ENCODE measurements at regions not wholly inside any gene's neighbourhood (a gene's known extent, or its start where the extent isn't known, plus 50 kb on each side); places are given as distances from the start of the nearest gene placed in this dataset.

DNA sequence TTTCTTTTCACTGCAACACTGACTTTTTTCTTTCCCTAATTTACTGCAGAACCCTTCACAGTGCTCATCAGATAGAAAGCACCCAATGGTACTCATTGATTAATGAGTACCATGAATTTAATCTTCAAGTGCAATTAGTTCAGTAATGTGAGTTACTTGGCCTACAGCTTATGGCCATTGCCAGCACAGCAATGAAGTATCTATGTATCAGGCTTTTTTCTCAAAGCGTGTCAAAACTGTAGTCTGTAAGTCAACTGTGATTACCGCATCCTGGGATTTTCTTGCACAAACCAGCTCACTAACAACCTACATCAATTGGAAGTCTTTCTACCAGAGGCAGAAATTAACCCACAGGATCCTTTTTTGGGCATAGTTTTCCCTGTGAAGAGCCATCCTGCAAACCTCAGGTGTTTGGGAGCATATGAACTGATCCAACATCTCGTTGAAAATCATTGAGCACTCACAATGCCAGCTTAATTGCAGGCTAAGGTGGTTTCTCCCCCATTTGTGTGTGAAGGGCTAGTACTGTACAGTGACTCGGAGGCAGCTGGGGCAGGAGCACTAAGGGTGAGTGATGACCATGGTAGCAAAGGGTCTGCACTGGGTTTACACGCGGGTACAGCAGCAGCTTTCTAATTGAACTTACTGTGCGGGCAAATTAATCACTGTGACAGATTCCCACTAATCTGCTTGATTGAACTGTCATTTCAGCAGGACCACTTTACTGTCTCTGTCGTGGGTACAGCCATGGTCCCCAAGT lies 619.3 kb downstream of the SNAPC1 start:
- no peak for DNase-seq (ENCODE audit: low read depth)

- no peak for DNase-seq (ENCODE audit: low read depth)
These were observed 636.1 kb downstream of the KCNH5 start for GRCh38 chr14:62409169-62409568.

GRCh38 chr14:62409626-62410300 lies 635.5 kb downstream of the KCNH5 start:
- DNase-seq (ENCODE audit: low read depth), result no peak

GRCh38 chr14:62420847-62421246 lies 624.4 kb downstream of the KCNH5 start:
- no peak for DNase-seq (ENCODE audit: low read depth)

DNA sequence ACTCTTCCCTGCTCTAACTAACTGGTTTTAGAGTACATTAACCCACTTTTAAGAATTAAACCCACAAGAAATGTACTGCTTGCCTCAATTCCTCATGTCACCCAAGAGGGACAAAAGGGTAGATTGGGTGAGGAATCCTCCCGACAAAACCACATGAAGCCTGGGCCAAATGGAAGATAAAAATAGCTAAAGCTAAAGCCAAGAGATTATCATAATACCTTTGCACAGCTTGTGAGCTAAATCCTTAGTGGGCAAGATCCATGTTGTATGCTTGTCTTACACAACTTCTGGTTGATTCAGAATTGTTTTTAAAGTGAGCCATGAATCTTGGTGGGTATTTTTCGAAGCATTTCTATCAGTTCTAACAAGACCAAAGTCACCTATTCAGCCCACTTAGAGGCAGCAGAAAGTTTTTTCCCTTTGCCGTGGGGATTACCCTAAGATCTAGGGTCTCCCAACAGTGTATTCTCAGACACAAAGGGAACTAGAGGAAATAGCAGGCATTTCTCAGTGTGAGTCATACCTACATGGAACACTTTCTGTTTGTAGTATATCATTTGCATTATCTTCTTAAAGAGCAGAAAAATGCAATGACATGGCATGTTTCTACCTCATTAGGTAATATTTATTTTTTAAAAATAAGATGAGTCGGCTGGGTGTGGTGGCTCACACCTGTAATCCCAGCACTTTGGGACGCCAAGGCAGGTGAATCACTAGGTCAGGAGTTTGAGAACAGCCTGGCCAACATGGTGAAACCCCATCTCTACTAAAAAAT lies 616.6 kb downstream of the KCNH5 start:
- no peak for DNase-seq (ENCODE audit: low read depth)

- DNase-seq (ENCODE audit: low read depth), result no peak
These were observed 615.6 kb downstream of the KCNH5 start for GRCh38 chr14:62429683-62430082.

DNA sequence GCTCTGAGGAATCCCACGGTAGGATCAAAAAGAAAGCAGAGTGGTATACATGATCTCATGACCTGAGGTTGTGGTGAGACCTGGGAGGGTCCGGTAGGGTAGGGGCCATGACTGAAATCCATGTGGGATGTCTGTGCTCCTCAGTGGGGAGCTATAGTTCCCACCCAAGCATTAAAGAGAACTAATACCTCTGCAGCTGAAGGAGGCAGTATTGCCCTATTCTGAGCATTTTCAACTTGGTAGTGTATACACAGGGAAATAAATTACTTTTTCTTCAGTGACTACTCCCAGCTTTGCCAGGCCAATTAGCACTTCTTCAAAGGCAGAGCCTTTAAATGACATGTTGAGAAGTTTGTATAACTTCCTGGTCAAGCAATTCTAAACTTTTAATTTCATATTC lies 613.8 kb downstream of the KCNH5 start:
- no peak for DNase-seq (ENCODE audit: low read depth)

DNA sequence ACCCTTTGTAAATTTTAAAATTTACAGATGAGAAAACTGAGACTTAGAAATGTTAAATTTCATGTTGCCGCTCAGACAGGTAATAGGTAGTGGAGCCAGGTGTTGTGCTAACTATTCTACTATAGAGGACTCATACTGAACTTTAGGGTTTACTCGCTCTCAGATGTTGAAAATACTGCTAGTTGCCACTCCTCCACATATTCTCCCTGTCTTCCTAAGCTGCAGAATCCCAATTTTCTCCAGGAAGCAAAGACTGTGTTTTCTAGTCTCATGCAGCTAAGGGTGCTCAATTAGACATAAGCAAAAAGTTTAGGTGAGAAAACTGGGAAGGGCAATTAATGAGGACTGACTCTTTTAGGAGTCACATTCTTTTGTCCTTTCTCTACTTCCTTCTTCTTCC lies 612.3 kb downstream of the KCNH5 start:
- DNase-seq (ENCODE audit: low read depth), result no peak

- DNase-seq (ENCODE audit: low read depth), result no peak
These were observed 609.0 kb downstream of the KCNH5 start for GRCh38 chr14:62436261-62436660.

- DNase-seq (ENCODE audit: low read depth), result no peak
These were observed 606.0 kb downstream of the KCNH5 start for GRCh38 chr14:62439210-62439609.

- no peak for DNase-seq (ENCODE audit: low read depth)
These were observed 601.5 kb downstream of the KCNH5 start for GRCh38 chr14:62443796-62444195.

DNA sequence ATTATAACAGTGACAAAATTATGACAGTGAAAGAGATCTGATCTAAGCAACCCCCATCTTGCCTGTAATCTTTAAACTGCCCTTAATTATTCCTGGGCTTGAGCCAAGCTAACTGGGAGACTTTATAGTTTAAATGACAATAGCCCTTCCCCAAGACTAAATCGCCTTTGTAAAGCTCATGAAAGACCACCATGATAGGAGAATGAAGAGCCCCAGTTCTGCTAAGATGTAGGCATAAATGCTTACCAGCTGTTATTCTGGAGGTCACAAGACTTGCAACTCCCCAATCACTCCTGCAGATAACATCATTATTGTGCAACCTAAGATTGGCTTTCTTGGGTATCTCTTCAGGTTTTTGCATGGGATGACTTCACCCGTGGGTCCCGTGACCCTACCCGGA lies 599.7 kb downstream of the KCNH5 start:
- DNase-seq (ENCODE audit: low read depth), result no peak

- no peak for DNase-seq (ENCODE audit: low read depth)
These were observed 594.0 kb downstream of the KCNH5 start for GRCh38 chr14:62451221-62451620.

GRCh38 chr14:62453226-62453625 lies 592.0 kb downstream of the KCNH5 start:
- no peak for DNase-seq (ENCODE audit: low read depth)

DNA sequence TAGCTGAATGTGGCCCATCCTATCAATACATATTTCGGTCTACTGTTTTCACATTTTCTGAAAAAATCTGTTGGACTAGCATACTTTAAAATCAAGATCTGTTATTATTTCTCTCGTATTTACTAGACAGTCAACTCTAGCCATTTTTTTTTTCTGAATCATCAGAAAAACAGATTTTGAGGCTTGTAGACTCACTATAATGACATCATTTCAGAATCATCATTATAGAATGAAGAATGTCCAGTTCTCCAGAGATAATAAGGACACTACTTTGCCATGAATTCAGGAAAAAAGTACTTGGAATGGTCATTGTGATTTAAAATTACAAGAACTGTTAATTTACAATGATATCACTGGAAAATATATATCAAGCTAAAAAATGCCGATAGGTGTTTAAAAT lies 589.8 kb downstream of the KCNH5 start:
- no peak for DNase-seq (ENCODE audit: low read depth)

DNA sequence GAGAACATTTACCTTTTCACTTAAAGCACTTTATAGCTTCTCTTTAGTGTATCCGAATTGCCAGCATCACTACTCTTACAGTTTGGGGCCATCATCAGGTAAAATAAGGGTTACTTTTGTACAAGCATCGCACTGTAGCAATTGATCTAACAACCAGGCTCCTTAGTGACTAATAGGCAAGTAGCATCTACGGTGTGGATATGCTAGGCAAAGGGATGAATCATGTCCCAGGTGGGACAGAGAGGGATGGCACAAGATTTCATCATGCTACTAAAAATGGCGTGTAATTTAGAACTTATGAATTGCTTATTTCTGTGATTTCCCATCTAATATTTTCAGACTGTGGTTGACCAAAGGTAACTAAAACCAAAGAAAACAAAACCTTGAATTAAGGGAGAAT lies 582.3 kb downstream of the KCNH5 start:
- DNase-seq (ENCODE audit: low read depth), result no peak

GRCh38 chr14:62468946-62469345 lies 576.3 kb downstream of the KCNH5 start:
- no peak for DNase-seq (ENCODE audit: low read depth)

GRCh38 chr14:62470935-62471334 lies 574.3 kb downstream of the KCNH5 start:
- no peak for DNase-seq (ENCODE audit: low read depth)

GRCh38 chr14:62491146-62491545 lies 554.1 kb downstream of the KCNH5 start:
- no peak for DNase-seq (ENCODE audit: low read depth)

- no peak for DNase-seq (ENCODE audit: low read depth)
These were observed 547.5 kb downstream of the KCNH5 start for GRCh38 chr14:62497708-62498107.

- no peak for DNase-seq (ENCODE audit: low read depth)
These were observed 544.1 kb downstream of the KCNH5 start for GRCh38 chr14:62501021-62501750.

GRCh38 chr14:62505045-62505444 lies 540.2 kb downstream of the KCNH5 start:
- no peak for DNase-seq (ENCODE audit: low read depth)
